Suppressor macrophage treated with lipopolysaccharide for 1 hour (primary cell): ENCODE measurements at regions not wholly inside any gene's neighbourhood (a gene's known extent, or its start where the extent isn't known, plus 50 kb on each side); places are given as distances from the start of the nearest gene placed in this dataset.
"Not testable (repeated sequence)": the region's sequence is repeated elsewhere in the genome, so short reads cannot be mapped to it uniquely, and the experiment has no call there.

Experiments
- DNase-seq, 3 donors: peaks; one replicate each; pipeline ENCODE4 v3.0.0-alpha.2; 2020 to 2022

- DNase-seq: no peak
Measured at GRCh38 chr4:189806506-189806905, 134.2 kb upstream of the FRG1 start.

- no peak for DNase-seq
Measured at GRCh38 chr4:189807031-189807430, 133.6 kb upstream of the FRG1 start.

GRCh38 chr4:189809241-189809735 is 131.4 kb upstream of the FRG1 start:
- no peak for DNase-seq

GRCh38 chr4:189809839-189810238 is 130.8 kb upstream of the FRG1 start:
- DNase-seq: no peak

GRCh38 chr4:189810318-189811181 is 130.1 kb upstream of the FRG1 start:
- DNase-seq: not testable (repeated sequence)

- DNase-seq: no peak
Measured at GRCh38 chr4:189815404-189816192, 125.1 kb upstream of the FRG1 start.

- DNase-seq: no peak
Measured at GRCh38 chr4:189822326-189822725, 118.3 kb upstream of the FRG1 start.

- DNase-seq: no peak
Measured at GRCh38 chr4:189823591-189823990, 117.1 kb upstream of the FRG1 start.

- DNase-seq: no peak
Measured at GRCh38 chr4:189825466-189825865, 115.2 kb upstream of the FRG1 start.

- no peak for DNase-seq
Measured at GRCh38 chr4:189826657-189827056, 114.0 kb upstream of the FRG1 start.

- DNase-seq: no peak
Measured at GRCh38 chr4:189828081-189828697, 112.5 kb upstream of the FRG1 start.

GRCh38 chr4:189832528-189832927 is 108.1 kb upstream of the FRG1 start:
- no peak for DNase-seq

GRCh38 chr4:189834616-189835015 is 106.1 kb upstream of the FRG1 start:
- no peak for DNase-seq

- DNase-seq: no peak
Measured at GRCh38 chr4:189835505-189835904, 105.2 kb upstream of the FRG1 start.

GRCh38 chr4:189837471-189837870 is 103.2 kb upstream of the FRG1 start:
- no peak for DNase-seq

- no peak for DNase-seq
Measured at GRCh38 chr4:189838821-189839497, 101.7 kb upstream of the FRG1 start.

- no peak for DNase-seq
Measured at GRCh38 chr4:189840356-189840755, 100.3 kb upstream of the FRG1 start.

- DNase-seq: no peak
Measured at GRCh38 chr4:189843413-189844009, 97.2 kb upstream of the FRG1 start.

GRCh38 chr4:189845145-189845846 is 95.4 kb upstream of the FRG1 start:
- no peak for DNase-seq

GRCh38 chr4:189846094-189846493 is 94.6 kb upstream of the FRG1 start:
- DNase-seq: not testable (repeated sequence)

GRCh38 chr4:189846608-189847007 is 94.1 kb upstream of the FRG1 start:
- not testable (repeated sequence) for DNase-seq

- DNase-seq: not testable (repeated sequence)
Measured at GRCh38 chr4:189848672-189849071, 92.0 kb upstream of the FRG1 start.
